Urothelium cell line (cell line): ENCODE measurements at regions not wholly inside any gene's neighbourhood (a gene's known extent, or its start where the extent isn't known, plus 50 kb on each side); places are given as distances from the start of the nearest gene placed in this dataset.

Source experiments
- DNase-seq: peaks from one replicate; pipeline ENCODE4 v3.0.0; 2011; ENCODE audit warnings: low spot score, mixed read lengths
- FAIRE-seq: peaks from 2 replicates; lab custom pipeline; 2011; peaks lifted over from hg19 to GRCh38; lab: Jason Lieb, UNC

- FAIRE-seq, result no peak
- DNase-seq, result no peak
Measured at GRCh38 chr15:69804786-69805185, 292.9 kb downstream of the TLE3 start.

- DNase-seq (no peak), FAIRE-seq (no peak)
Measured at GRCh38 chr15:69805248-69805953, 292.3 kb downstream of the TLE3 start.

- DNase-seq, result no peak
- no peak for FAIRE-seq
Measured at GRCh38 chr15:69806287-69806915, 291.3 kb downstream of the TLE3 start.

- DNase-seq (peak; percentile 62), FAIRE-seq (peak; percentile 87)
Measured at GRCh38 chr15:69807721-69808120, 290.0 kb downstream of the TLE3 start.

GRCh38 chr15:69808756-69809155, 289.0 kb downstream of the TLE3 start:
- FAIRE-seq (no peak), DNase-seq (no peak)

GRCh38 chr15:69809421-69809820, 288.3 kb downstream of the TLE3 start:
- DNase-seq (no peak), FAIRE-seq (no peak)

GRCh38 chr15:69810431-69811354, 287.0 kb downstream of the TLE3 start:
- DNase-seq (no peak), FAIRE-seq (no peak)

GRCh38 chr15:69812861-69813261, 284.9 kb downstream of the TLE3 start:
- DNase-seq (no peak), FAIRE-seq (no peak)

GRCh38 chr15:69813881-69814280, 283.8 kb downstream of the TLE3 start:
- DNase-seq (peak; percentile 25), FAIRE-seq (peak; percentile 68)

GRCh38 chr15:69814932-69815331, 282.8 kb downstream of the TLE3 start:
- DNase-seq (no peak), FAIRE-seq (no peak)

- FAIRE-seq (no peak), DNase-seq (no peak)
Measured at GRCh38 chr15:69815793-69816192, 281.9 kb downstream of the TLE3 start.

GRCh38 chr15:69816522-69816921, 281.2 kb downstream of the TLE3 start:
- FAIRE-seq (no peak), DNase-seq (no peak)

GRCh38 chr15:69818529-69818928, 279.2 kb downstream of the TLE3 start:
- DNase-seq (no peak), FAIRE-seq (no peak)

GRCh38 chr15:69819371-69819770, 278.3 kb downstream of the TLE3 start:
- DNase-seq (no peak), FAIRE-seq (no peak)

GRCh38 chr15:69820819-69821218, 276.9 kb downstream of the TLE3 start:
- FAIRE-seq, result no peak
- DNase-seq, result no peak

- no peak for DNase-seq
- peak; percentile 63 for FAIRE-seq
Measured at GRCh38 chr15:69823223-69823907, 274.4 kb downstream of the TLE3 start.

- DNase-seq, result no peak
- FAIRE-seq, result peak; percentile 82
Measured at GRCh38 chr15:69824075-69824876, 273.4 kb downstream of the TLE3 start.

- peak; percentile 63 for FAIRE-seq
- DNase-seq, result no peak
Measured at GRCh38 chr15:69824877-69825406, 272.8 kb downstream of the TLE3 start.

- FAIRE-seq (no peak), DNase-seq (no peak)
Measured at GRCh38 chr15:69825941-69826818, 271.5 kb downstream of the TLE3 start.
